Loucy (cell line): ENCODE measurements at regions not wholly inside any gene's neighbourhood (a gene's known extent, or its start where the extent isn't known, plus 50 kb on each side); places are given as distances from the start of the nearest gene placed in this dataset.

Experiments
- H2AFZ ChIP-seq: fragments of 200-600 bp; sonication (generic); 2 replicates; pipeline ENCODE4 v1.6.0; 2016; ENCODE audit warnings: antibody characterized with exemption, mild to moderate bottlenecking, low read length, moderate library complexity
- H3F3A ChIP-seq: fragments of 200-600 bp; 2 replicates; pipeline ENCODE4 v1.6.0; 2016; ENCODE audit warnings: antibody characterized with exemption, low read depth, mild to moderate bottlenecking
- H3K27me3 ChIP-seq: fragments of 200-600 bp; sonication (generic); 2 replicates; pipeline ENCODE4 v1.6.1; 2014; ENCODE audit warnings: low read length, mild to moderate bottlenecking; ENCODE audit not compliant: insufficient read depth, poor library complexity, severe bottlenecking
- H3K36me3 ChIP-seq: fragments of 200-600 bp; sonication (generic); 2 replicates; pipeline ENCODE4 v1.6.1; 2016; ENCODE audit warnings: low read length; ENCODE audit not compliant: insufficient read depth
- H3K4me1 ChIP-seq: fragments of 200-600 bp; sonication (generic); 2 replicates; pipeline ENCODE4 v1.5.1; 2014; ENCODE audit warnings: low read length, mild to moderate bottlenecking; ENCODE audit not compliant: insufficient read depth, poor library complexity, severe bottlenecking
- H3K4me2 ChIP-seq: fragments of 200-600 bp; sonication (generic); 2 replicates; pipeline ENCODE4 v1.6.0; 2014; ENCODE audit warnings: antibody characterized with exemption, low read length, low read depth, mild to moderate bottlenecking; ENCODE audit not compliant: poor library complexity, severe bottlenecking
- H3K4me3 ChIP-seq: fragments of 200-600 bp; sonication (generic); 2 replicates; pipeline ENCODE4 v1.5.1; 2014; ENCODE audit warnings: low read length, mild to moderate bottlenecking, mixed read lengths; ENCODE audit not compliant: poor library complexity, severe bottlenecking
- H3K79me2 ChIP-seq: fragments of 200-600 bp; sonication (generic); 2 replicates; pipeline ENCODE4 v1.6.1; 2014; ENCODE audit warnings: low read length; ENCODE audit not compliant: insufficient read depth
- H3K9ac ChIP-seq: fragments of 200-600 bp; sonication (generic); 2 replicates; pipeline ENCODE4 v1.6.0; 2014; ENCODE audit warnings: mild to moderate bottlenecking, low read depth, low read length, moderate library complexity; ENCODE audit not compliant: poor library complexity, severe bottlenecking
- H3K9me2 ChIP-seq: fragments of 200-600 bp; sonication (generic); replicated peaks from 2 replicates; pipeline ENCODE4 v1.6.1; 2016; ENCODE audit warnings: low read depth, low read length, mixed read lengths
- H3K9me3 ChIP-seq: fragments of 200-600 bp; sonication (generic); 2 replicates; pipeline ENCODE4 v1.6.1; 2014; ENCODE audit warnings: mild to moderate bottlenecking, antibody characterized with exemption, low read length, low read depth; ENCODE audit not compliant: insufficient read depth
- H4K20me1 ChIP-seq: fragments of 200-600 bp; sonication (generic); 2 replicates; pipeline ENCODE4 v1.6.0; 2014; ENCODE audit warnings: antibody characterized with exemption, low read length, mild to moderate bottlenecking; ENCODE audit not compliant: insufficient read depth, poor library complexity, severe bottlenecking
- EZH2phosphoT487 ChIP-seq: fragments of 200-600 bp; IDR thresholded peaks from 2 replicates; pipeline ENCODE4 v1.6.1; 2018; ENCODE audit warnings: antibody characterized with exemption, mild to moderate bottlenecking, moderate library complexity, borderline replicate concordance
- TF ChIP-seq, protein P1 (sequence below): fragments of 200-600 bp; sonication (generic); conservative IDR thresholded peaks from 2 replicates; pipeline ENCODE4 v1.5.1; 2014; ENCODE audit warnings: mild to moderate bottlenecking, antibody characterized with exemption, low read length

DNA sequence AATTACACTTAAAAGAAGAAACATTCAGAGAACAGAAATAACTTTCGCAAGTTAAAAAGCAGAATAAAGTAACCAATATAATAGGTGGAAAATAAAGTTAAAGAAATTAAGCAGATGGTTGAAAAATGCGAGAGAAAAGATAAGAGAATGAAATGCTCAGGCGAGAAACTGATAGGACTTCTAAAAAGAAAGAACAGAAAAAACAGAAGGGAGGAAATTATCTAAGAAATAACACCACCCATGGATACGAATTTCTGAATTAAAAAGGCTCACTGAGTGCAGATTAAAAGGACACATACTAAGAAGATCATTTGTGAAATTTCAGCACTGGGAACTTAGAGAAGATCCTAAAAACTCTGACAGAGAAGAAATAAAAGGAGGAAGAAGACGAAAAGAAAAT, 92.0 kb downstream of the HLX start:
- Histone ChIP-seq H3K27me3 (no peaks in the 10 kb centered on the region), H3K9me3 (no peaks in the 10 kb centered on the region), H3K9me2 (no peaks in the 10 kb centered on the region), H3K4me1 (no peaks in the 10 kb centered on the region), H2AFZ (no peak overlapping the region), H3K4me3 (no peak overlapping the region), H3F3A (no peaks in the 10 kb centered on the region), H3K9ac (no peak overlapping the region), H3K79me2 (no peaks in the 10 kb centered on the region), H3K36me3 (no peaks in the 10 kb centered on the region), H3K4me2 (no peak overlapping the region), H4K20me1 (no peaks in the 10 kb centered on the region)
- TF ChIP-seq, protein P1, sequence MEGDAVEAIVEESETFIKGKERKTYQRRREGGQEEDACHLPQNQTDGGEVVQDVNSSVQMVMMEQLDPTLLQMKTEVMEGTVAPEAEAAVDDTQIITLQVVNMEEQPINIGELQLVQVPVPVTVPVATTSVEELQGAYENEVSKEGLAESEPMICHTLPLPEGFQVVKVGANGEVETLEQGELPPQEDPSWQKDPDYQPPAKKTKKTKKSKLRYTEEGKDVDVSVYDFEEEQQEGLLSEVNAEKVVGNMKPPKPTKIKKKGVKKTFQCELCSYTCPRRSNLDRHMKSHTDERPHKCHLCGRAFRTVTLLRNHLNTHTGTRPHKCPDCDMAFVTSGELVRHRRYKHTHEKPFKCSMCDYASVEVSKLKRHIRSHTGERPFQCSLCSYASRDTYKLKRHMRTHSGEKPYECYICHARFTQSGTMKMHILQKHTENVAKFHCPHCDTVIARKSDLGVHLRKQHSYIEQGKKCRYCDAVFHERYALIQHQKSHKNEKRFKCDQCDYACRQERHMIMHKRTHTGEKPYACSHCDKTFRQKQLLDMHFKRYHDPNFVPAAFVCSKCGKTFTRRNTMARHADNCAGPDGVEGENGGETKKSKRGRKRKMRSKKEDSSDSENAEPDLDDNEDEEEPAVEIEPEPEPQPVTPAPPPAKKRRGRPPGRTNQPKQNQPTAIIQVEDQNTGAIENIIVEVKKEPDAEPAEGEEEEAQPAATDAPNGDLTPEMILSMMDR: no peak
- TF ChIP-seq EZH2phosphoT487: no peak

DNA sequence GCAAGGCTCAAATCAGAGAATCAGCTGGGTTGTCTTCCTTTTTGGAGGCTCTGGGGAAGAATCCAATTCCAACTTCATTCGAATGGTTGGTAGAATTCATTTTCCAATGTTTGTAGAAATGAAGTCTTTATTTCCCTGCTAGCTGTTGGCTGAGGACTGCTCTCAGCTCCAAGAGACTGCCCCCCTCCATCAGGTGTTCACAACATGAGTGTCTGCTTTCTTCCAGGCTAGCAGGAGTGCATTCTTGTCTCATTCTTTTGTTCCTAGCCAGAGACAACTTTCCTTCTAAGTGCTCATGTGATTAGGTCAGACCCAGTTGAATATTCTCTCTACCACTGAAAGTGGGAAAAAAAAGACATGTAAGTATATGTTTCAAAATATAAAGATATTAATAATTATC, 95.2 kb downstream of the HLX start:
- no peak overlapping the region for H3K9ac ChIP-seq
- no peaks in the 10 kb centered on the region for H3F3A ChIP-seq
- H2AFZ ChIP-seq: no peak overlapping the region
- H3K27me3 ChIP-seq: no peaks in the 10 kb centered on the region
- H3K4me2 ChIP-seq: no peak overlapping the region
- no peak overlapping the region for H3K4me3 ChIP-seq
- H3K4me1 ChIP-seq: no peaks in the 10 kb centered on the region
- H4K20me1 ChIP-seq: no peaks in the 10 kb centered on the region
- H3K9me2 ChIP-seq: no peaks in the 10 kb centered on the region
- H3K79me2 ChIP-seq: no peaks in the 10 kb centered on the region
- H3K36me3 ChIP-seq: no peaks in the 10 kb centered on the region
- TF ChIP-seq EZH2phosphoT487: no peak
- TF ChIP-seq, protein P1: no peak
- no peaks in the 10 kb centered on the region for H3K9me3 ChIP-seq

DNA sequence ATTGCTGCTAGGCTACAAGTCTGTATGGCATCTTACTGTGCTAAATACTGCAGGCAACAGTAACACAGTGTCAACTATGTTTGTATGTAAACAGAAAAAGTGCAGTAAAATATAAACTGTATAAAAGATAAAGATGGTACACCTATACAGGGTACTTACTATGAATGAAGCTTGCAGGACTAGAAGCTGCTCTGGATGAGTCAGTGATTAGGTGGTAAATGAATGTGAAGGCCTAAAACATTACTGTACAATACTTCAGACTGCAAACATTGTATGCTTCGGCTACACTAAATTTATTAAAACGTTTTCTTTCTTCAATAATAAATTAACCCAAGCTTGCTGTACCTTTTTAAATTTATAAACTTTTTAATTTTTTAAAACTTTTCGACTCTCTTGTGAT, 97.1 kb downstream of the HLX start:
- H3K79me2 ChIP-seq: no peaks in the 10 kb centered on the region
- H3K4me1 ChIP-seq: no peaks in the 10 kb centered on the region
- H3K36me3 ChIP-seq: no peaks in the 10 kb centered on the region
- H3K9ac ChIP-seq: no peak overlapping the region
- H3F3A ChIP-seq: no peaks in the 10 kb centered on the region
- no peak overlapping the region for H3K4me3 ChIP-seq
- TF ChIP-seq EZH2phosphoT487: no peak
- TF ChIP-seq, protein P1: no peak
- no peaks in the 10 kb centered on the region for H3K27me3 ChIP-seq
- no peak overlapping the region for H3K4me2 ChIP-seq
- H3K9me3 ChIP-seq: no peaks in the 10 kb centered on the region
- H2AFZ ChIP-seq: no peak overlapping the region
- no peaks in the 10 kb centered on the region for H3K9me2 ChIP-seq
- no peaks in the 10 kb centered on the region for H4K20me1 ChIP-seq
